Endothelial cell of umbilical vein (primary cell): ENCODE measurements at regions not wholly inside any gene's neighbourhood (a gene's known extent, or its start where the extent isn't known, plus 50 kb on each side); places are given as distances from the start of the nearest gene placed in this dataset.

Experiments
- CTCF ChIP-seq, 2 donors: IDR thresholded peaks; 1 replicate in 1 of 2; 2 replicates in 1 of 2; pipeline ENCODE4 v1.5.1; 2011; ENCODE audit warnings: low read length in 2 of 2, mild to moderate bottlenecking in 2 of 2, moderate library complexity in 2 of 2, control low read depth in 1 of 2, inconsistent platforms in 1 of 2, low read depth in 1 of 2; ENCODE audit not compliant: insufficient read depth in 1 of 2; ENCODE audit errors: extremely low read depth in 1 of 2
- MAX ChIP-seq: IDR thresholded peaks from 2 replicates; pipeline ENCODE4 v1.6.1; 2011; ENCODE audit not compliant: insufficient read depth, insufficient read length

- no peak for TF ChIP-seq MAX
- TF ChIP-seq CTCF (IDR thresholded peaks at IDR 0.05; ENCODE audit: extremely low read depth in 1 of 2, insufficient read depth in 1 of 2, low read depth in 1 of 2, low read length in 2 of 2) = no peak
Measured at GRCh38 chr6:78605909-78606446, 261.4 kb upstream of the IRAK1BP1 start.
